ENCODE measurements at regions not wholly inside any gene's neighbourhood (a gene's known extent, or its start where the extent isn't known, plus 50 kb on each side); places are given as distances from the start of the nearest gene placed in this dataset.

- 4% methylated on average over 1 of the region's 1 CpG for WGBS (ENCODE audit: insufficient coverage, low coverage, missing lambda C conversion rate)
- no peaks in the 10 kb centered on the region for H4K20me1 ChIP-seq (replicated peaks; ENCODE audit: control insufficient read depth, insufficient read depth, low read length)
- intact Hi-C loops (cut with micrococcal nuclease) (no loop called here), in situ Hi-C loops (cut with MboI) (no loop called here)
- H3K4me3 ChIP-seq, result no peak overlapping the region
- H3K9ac ChIP-seq (ENCODE audit: insufficient read depth in 1 of 2, low read depth in 2 of 2, low read length in 2 of 2), result no peak overlapping the region
- no TSS peak for BruUV-seq (replicated peaks)
- H3K36me3 ChIP-seq (ENCODE audit: control insufficient read depth, insufficient read depth, low read length), result no peaks in the 10 kb centered on the region
- DNase-seq (ENCODE audit: extremely low read depth in 1 of 4, low spot score in 3 of 4) (no peak), FAIRE-seq (no peak), ATAC-seq (no peak)
- no peak overlapping the region for H3K4me2 ChIP-seq (ENCODE audit: insufficient read depth, low read length)
- H3K4me1 ChIP-seq (replicated peaks in 1 of 2; ENCODE audit: control insufficient read depth in 2 of 2, insufficient read depth in 2 of 2, low read length in 2 of 2), result no peaks in the 10 kb centered on the region
- H3K27me3 ChIP-seq (ENCODE audit: control insufficient read depth in 2 of 2, insufficient read depth in 2 of 2, low read length in 2 of 2), result no peaks in the 10 kb centered on the region
- H3K9me3 ChIP-seq (replicated peaks; ENCODE audit: control insufficient read depth, insufficient read depth, low read depth, low read length), result no peaks in the 10 kb centered on the region; the same call in 1 of the 2 replicates
- H3K9me1 ChIP-seq (ENCODE audit: control insufficient read depth, insufficient read depth, low read length), result no peaks in the 10 kb centered on the region
- H3K79me2 ChIP-seq (ENCODE audit: control insufficient read depth, insufficient read depth, low read length), result no peaks in the 10 kb centered on the region
- no peak overlapping the region for H3K27ac ChIP-seq (ENCODE audit: extremely low read depth, low read depth, low read length)
- H2AFZ ChIP-seq (ENCODE audit: low read depth, low read length), result no peak overlapping the region
- POLR2A ChIA-PET, result no interaction called here
- CTCF ChIA-PET (ENCODE audit: low intra/inter-chr PET ratio), result no interaction called here
- TF ChIP-seq MIER1 (IDR thresholded peaks at IDR 0.05; ENCODE audit: low read depth), result no peak
- TF ChIP-seq HNRNPLL (IDR thresholded peaks at IDR 0.05; ENCODE audit: low read depth, low read length, poor library complexity, severe bottlenecking), result no peak
- TF ChIP-seq, protein P1, sequence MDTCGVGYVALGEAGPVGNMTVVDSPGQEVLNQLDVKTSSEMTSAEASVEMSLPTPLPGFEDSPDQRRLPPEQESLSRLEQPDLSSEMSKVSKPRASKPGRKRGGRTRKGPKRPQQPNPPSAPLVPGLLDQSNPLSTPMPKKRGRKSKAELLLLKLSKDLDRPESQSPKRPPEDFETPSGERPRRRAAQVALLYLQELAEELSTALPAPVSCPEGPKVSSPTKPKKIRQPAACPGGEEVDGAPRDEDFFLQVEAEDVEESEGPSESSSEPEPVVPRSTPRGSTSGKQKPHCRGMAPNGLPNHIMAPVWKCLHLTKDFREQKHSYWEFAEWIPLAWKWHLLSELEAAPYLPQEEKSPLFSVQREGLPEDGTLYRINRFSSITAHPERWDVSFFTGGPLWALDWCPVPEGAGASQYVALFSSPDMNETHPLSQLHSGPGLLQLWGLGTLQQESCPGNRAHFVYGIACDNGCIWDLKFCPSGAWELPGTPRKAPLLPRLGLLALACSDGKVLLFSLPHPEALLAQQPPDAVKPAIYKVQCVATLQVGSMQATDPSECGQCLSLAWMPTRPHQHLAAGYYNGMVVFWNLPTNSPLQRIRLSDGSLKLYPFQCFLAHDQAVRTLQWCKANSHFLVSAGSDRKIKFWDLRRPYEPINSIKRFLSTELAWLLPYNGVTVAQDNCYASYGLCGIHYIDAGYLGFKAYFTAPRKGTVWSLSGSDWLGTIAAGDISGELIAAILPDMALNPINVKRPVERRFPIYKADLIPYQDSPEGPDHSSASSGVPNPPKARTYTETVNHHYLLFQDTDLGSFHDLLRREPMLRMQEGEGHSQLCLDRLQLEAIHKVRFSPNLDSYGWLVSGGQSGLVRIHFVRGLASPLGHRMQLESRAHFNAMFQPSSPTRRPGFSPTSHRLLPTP (IDR thresholded peaks at IDR 0.05; ENCODE audit: borderline replicate concordance, extremely low read depth, insufficient read length), result no peak
- no peak for TF ChIP-seq ZFP36 (IDR thresholded peaks at IDR 0.05; ENCODE audit: low read depth, low read length, partially characterized antibody)
- TF ChIP-seq TRIM28 (IDR thresholded peaks at IDR 0.05), result no peak
- TF ChIP-seq, protein P2, sequence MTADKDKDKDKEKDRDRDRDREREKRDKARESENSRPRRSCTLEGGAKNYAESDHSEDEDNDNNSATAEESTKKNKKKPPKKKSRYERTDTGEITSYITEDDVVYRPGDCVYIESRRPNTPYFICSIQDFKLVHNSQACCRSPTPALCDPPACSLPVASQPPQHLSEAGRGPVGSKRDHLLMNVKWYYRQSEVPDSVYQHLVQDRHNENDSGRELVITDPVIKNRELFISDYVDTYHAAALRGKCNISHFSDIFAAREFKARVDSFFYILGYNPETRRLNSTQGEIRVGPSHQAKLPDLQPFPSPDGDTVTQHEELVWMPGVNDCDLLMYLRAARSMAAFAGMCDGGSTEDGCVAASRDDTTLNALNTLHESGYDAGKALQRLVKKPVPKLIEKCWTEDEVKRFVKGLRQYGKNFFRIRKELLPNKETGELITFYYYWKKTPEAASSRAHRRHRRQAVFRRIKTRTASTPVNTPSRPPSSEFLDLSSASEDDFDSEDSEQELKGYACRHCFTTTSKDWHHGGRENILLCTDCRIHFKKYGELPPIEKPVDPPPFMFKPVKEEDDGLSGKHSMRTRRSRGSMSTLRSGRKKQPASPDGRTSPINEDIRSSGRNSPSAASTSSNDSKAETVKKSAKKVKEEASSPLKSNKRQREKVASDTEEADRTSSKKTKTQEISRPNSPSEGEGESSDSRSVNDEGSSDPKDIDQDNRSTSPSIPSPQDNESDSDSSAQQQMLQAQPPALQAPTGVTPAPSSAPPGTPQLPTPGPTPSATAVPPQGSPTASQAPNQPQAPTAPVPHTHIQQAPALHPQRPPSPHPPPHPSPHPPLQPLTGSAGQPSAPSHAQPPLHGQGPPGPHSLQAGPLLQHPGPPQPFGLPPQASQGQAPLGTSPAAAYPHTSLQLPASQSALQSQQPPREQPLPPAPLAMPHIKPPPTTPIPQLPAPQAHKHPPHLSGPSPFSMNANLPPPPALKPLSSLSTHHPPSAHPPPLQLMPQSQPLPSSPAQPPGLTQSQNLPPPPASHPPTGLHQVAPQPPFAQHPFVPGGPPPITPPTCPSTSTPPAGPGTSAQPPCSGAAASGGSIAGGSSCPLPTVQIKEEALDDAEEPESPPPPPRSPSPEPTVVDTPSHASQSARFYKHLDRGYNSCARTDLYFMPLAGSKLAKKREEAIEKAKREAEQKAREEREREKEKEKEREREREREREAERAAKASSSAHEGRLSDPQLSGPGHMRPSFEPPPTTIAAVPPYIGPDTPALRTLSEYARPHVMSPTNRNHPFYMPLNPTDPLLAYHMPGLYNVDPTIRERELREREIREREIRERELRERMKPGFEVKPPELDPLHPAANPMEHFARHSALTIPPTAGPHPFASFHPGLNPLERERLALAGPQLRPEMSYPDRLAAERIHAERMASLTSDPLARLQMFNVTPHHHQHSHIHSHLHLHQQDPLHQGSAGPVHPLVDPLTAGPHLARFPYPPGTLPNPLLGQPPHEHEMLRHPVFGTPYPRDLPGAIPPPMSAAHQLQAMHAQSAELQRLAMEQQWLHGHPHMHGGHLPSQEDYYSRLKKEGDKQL (CRISPR knock-in tag; IDR thresholded peaks at IDR 0.05; ENCODE audit: borderline replicate concordance), result no peak
- no peak for TF ChIP-seq ZNF695 (CRISPR knock-in tag; IDR thresholded peaks at IDR 0.05)
- TF ChIP-seq, protein P3, sequence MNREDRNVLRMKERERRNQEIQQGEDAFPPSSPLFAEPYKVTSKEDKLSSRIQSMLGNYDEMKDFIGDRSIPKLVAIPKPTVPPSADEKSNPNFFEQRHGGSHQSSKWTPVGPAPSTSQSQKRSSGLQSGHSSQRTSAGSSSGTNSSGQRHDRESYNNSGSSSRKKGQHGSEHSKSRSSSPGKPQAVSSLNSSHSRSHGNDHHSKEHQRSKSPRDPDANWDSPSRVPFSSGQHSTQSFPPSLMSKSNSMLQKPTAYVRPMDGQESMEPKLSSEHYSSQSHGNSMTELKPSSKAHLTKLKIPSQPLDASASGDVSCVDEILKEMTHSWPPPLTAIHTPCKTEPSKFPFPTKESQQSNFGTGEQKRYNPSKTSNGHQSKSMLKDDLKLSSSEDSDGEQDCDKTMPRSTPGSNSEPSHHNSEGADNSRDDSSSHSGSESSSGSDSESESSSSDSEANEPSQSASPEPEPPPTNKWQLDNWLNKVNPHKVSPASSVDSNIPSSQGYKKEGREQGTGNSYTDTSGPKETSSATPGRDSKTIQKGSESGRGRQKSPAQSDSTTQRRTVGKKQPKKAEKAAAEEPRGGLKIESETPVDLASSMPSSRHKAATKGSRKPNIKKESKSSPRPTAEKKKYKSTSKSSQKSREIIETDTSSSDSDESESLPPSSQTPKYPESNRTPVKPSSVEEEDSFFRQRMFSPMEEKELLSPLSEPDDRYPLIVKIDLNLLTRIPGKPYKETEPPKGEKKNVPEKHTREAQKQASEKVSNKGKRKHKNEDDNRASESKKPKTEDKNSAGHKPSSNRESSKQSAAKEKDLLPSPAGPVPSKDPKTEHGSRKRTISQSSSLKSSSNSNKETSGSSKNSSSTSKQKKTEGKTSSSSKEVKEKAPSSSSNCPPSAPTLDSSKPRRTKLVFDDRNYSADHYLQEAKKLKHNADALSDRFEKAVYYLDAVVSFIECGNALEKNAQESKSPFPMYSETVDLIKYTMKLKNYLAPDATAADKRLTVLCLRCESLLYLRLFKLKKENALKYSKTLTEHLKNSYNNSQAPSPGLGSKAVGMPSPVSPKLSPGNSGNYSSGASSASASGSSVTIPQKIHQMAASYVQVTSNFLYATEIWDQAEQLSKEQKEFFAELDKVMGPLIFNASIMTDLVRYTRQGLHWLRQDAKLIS (CRISPR knock-in tag; IDR thresholded peaks at IDR 0.05), result no peak
- no peak for TF ChIP-seq SUPT5H (IDR thresholded peaks at IDR 0.05)
- TF ChIP-seq C11orf30 (IDR thresholded peaks at IDR 0.05; ENCODE audit: low read depth), result no peak
These were observed 837.8 kb downstream of the QKI start for GRCh38 chr6:164252291-164252690.

Data from K562 (cell line).